ENCODE measurements at regions not wholly inside any gene's neighbourhood (a gene's known extent, or its start where the extent isn't known, plus 50 kb on each side); places are given as distances from the start of the nearest gene placed in this dataset.
"Not testable (repeated sequence)": the region's sequence is repeated elsewhere in the genome, so short reads cannot be mapped to it uniquely, and the experiment has no call there.

- DNase-seq (ENCODE audit: low spot score): no peak
These were observed 96.5 kb downstream of the ING1 start for GRCh38 chr13:110809871-110810486.

- no peak for DNase-seq (ENCODE audit: low spot score)
These were observed 97.7 kb downstream of the ING1 start for GRCh38 chr13:110811008-110811720.

- no peak for DNase-seq (ENCODE audit: low spot score)
These were observed 98.2 kb downstream of the ING1 start for GRCh38 chr13:110811771-110812120.

- peak; percentile 27 for DNase-seq (ENCODE audit: low spot score)
These were observed 98.8 kb downstream of the ING1 start for GRCh38 chr13:110812121-110812868.

- no peak for DNase-seq (ENCODE audit: low spot score)
These were observed 99.6 kb downstream of the ING1 start for GRCh38 chr13:110812869-110813645.

GRCh38 chr13:110813646-110814624 is 100.4 kb downstream of the ING1 start:
- DNase-seq (ENCODE audit: low spot score): no peak

GRCh38 chr13:110815471-110816204 is 99.2 kb downstream of the ANKRD10 start:
- DNase-seq (ENCODE audit: low spot score): no peak

GRCh38 chr13:110816500-110816899 is 98.4 kb downstream of the ANKRD10 start:
- no peak for DNase-seq (ENCODE audit: low spot score)

GRCh38 chr13:110817143-110817542 is 97.7 kb downstream of the ANKRD10 start:
- DNase-seq (ENCODE audit: low spot score): no peak

- no peak for DNase-seq (ENCODE audit: low spot score)
These were observed 96.1 kb downstream of the ANKRD10 start for GRCh38 chr13:110818747-110819146.

GRCh38 chr13:110819203-110820014 is 95.5 kb downstream of the ANKRD10 start:
- DNase-seq (ENCODE audit: low spot score): peak; percentile 69

- DNase-seq (ENCODE audit: low spot score): no peak
These were observed 94.5 kb downstream of the ANKRD10 start for GRCh38 chr13:110820322-110820721.

- DNase-seq (ENCODE audit: low spot score): not testable (repeated sequence)
These were observed 92.8 kb downstream of the ANKRD10 start for GRCh38 chr13:110821837-110822668.

- DNase-seq (ENCODE audit: low spot score): no peak
These were observed 92.3 kb downstream of the ANKRD10 start for GRCh38 chr13:110822669-110822945.

- DNase-seq (ENCODE audit: low spot score): no peak
These were observed 90.1 kb downstream of the ANKRD10 start for GRCh38 chr13:110824702-110825300.

GRCh38 chr13:110825516-110825915 is 89.4 kb downstream of the ANKRD10 start:
- no peak for DNase-seq (ENCODE audit: low spot score)

GRCh38 chr13:110826101-110826500 is 88.8 kb downstream of the ANKRD10 start:
- no peak for DNase-seq (ENCODE audit: low spot score)
